ENCODE measurements at regions not wholly inside any gene's neighbourhood (a gene's known extent, or its start where the extent isn't known, plus 50 kb on each side); places are given as distances from the start of the nearest gene placed in this dataset.

- DNase-seq (ENCODE audit: low spot score): no peak
Observed at GRCh38 chr19:28977826-28978225, 235.1 kb downstream of the UQCRFS1 start.

DNA sequence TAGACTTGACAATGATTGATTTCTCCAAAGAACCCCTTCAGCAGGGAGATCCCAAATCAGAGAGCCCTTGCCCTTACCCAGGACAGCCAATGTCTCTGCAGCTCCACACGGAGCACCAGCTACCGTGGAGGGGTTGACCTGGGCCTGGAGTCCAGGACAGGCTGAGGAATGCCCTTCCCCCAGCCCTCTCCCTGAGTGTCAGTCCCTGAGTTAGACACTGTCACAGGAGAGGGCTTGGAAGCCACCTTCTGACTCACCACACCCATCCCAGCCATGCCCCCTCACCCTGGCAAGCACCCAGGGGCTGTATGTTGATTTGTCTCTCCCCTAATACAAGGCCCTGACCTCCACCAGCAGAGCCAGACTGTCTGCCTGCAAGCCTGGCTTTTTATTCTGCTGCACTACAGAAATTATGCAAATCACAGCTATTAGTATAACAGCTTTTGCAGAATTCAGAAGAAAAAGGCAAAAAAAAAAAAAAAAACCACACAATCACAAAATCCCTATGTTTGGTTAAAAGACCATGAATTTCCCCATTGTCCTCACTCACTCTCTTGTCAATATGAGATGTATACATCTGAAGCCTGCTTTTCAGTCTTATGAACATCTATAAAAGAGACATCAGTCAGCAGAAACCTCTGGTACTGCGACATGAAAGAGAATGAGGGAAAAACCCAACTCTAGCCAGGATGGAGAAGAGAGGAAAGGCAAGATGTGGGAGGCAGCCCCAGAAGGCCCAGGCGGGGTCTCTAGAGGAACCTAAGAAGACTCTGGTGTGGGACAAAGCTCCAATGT lies 240.7 kb downstream of the UQCRFS1 start:
- no peak for DNase-seq (ENCODE audit: low spot score)

DNA sequence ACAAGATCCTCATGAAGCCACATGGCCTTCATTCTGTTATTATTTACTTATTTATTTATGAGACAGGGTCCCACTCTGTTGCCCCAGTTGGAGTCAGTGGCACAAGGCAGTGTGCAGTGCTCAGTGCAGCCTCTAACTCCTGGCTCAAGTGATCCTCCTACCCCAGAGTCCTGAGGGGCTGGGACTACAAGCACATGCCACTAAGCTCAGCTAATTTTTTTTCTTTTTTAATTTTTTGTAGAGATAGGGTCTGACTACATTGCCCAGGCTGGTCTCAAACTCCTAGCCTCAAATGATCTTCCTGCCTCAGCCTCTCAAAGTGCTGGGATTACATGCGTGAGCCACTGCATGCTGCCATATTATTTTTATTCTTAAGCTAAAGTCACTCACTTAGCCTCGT lies 241.4 kb downstream of the UQCRFS1 start:
- DNase-seq (ENCODE audit: low spot score): no peak

DNA sequence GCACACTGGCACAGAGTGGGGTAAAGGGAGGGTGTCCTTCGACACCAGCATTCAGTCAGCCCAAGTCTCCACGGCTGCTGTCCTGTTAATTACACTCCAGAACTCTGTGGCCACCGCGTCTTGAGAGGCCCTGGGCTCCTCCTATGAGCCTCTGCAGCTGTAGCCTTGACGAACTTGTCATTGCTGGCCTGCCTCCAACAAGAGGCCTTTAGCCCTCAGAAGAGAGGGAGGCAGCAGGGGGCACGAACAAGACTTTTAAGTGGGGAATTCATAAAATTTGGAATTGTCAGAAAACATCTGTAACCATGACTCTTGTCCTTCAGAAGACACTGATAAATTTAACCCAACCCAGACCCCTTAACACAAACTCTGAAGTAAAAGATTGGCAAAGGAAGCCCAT lies 241.9 kb downstream of the UQCRFS1 start:
- no peak for DNase-seq (ENCODE audit: low spot score)

DNA sequence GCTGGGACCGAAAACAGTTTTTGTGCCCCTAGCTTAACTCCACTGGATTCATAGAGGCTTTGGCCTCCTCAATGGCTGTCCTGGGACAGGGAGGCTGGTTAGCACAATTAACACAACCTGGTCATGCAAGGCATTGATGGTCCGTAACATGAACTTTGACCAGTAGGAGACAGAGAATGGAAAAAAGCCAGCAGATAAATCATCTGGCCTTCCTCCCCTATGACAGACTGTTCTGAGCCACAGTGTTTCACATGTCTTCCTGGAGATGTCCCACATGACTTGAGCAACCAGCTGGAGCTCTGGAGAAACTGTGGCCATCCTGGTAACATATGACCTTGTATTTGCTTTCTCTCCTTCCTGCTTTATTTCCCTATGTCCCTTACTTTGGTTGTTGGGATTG lies 244.2 kb downstream of the UQCRFS1 start:
- DNase-seq (ENCODE audit: low spot score): no peak

- no peak for DNase-seq (ENCODE audit: low spot score)
Observed at GRCh38 chr19:28966737-28967399, 246.1 kb downstream of the UQCRFS1 start.

- DNase-seq (ENCODE audit: low spot score): no peak
Observed at GRCh38 chr19:28964500-28964899, 248.5 kb downstream of the UQCRFS1 start.

DNA sequence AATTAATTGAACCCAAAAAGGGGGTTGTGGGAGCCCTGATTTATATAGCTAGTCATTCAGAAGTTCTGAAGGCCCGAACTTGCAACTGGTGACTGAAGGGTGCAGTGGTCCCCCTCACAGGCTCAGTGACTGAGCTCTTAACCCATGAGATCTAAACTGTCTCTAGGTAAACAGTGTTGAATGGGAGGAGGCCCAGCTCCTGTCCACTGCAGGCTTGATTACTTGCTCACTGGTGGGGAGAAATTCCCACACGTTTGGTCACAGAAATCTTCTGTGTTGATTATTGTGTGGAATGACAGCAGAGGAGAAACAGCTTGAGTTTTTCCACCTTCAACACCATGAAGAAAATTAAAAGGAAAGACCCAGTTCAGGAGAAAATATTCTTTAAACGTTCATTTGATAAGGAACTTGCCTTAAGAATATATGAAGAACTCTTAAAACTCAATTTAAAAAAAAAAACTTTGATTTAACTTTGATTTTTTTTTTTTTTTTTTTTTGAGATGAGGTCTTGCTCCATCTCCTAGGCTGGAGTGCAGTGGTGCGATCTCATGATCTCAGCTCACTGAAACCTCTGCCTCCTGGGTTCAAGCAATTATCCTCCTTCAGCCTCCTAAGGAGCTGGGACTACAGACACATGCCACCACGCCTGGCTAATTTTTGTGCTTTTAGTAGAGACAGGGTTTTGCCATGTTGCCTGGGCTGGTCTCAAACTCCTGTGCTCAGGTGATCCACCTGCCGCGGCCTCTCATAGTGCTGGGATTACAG lies 249.3 kb downstream of the UQCRFS1 start:
- no peak for DNase-seq (ENCODE audit: low spot score)

DNA sequence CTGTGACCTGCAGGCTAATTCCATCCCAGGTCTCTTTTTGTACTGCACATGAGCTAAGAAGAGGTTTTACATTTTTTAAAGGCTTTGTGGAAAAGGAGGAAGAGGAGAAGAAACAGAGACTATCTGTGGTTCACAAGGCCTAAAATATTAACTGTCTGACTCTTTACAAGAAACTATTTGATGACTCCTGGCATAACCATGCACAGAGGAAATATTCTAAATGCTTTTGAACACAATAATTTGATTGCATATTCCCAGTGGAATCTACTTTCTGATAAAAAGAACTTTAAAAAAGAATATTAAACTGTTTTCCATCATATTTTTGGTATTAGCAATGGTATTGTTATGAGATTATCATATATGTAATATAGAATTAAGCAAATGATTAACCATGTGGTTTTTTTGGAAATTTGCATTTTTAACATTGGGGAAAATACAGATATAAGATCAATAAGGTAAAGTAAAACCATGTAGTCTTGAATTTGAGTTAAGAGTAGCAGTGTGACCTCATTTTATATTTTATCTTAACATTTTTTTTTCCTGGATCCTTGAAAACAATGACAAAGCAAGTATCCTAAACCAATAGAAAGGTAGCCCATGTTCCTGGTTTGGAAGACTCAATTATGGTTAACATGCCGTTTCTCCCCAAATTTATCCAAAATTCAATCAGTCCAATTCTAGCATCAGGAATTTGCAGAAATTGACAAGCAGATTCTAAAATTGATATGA lies 251.0 kb downstream of the UQCRFS1 start:
- no peak for DNase-seq (ENCODE audit: low spot score)

- DNase-seq (ENCODE audit: low spot score): no peak
Observed at GRCh38 chr19:28960986-28961705, 251.8 kb downstream of the UQCRFS1 start.

DNA sequence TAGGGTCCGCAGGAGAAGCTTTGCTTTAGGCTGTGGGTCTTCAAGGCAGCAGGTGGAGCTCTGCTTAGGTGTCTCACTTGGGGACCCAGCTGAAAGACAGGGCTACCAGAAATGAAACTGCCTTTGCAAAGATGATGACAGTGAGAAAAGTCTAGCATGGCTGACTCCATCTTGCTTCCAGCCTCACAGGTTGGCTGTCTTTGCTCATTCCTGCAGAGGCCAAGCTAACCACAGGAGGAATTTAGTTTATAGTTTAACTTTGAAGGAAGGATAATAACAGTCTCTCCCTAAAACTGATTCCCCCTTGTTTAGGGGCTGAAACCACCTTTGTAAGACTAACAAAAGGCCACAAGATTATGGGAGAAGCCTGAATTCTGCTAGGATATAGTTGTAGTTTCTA lies 252.4 kb downstream of the UQCRFS1 start:
- no peak for DNase-seq (ENCODE audit: low spot score)

DNA sequence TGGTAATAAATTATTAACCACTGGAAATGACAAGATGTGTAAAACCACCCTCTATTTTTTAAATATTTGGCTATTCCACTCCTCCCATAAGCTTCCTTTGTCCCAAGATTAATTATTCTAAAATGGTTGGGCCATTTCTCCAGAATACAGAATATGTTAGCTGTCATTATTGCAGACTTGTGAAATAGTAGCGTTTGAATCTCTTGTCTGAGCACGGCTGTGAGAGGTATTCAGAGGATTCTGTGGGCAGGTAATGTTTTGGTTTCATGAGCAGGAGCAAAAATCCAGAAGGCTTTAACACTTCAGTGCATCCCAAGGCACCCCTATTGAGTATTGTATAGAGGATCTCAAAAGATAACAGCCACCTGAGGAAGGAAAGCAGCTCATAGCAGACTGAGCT lies 256.0 kb downstream of the UQCRFS1 start:
- DNase-seq (ENCODE audit: low spot score): no peak

- DNase-seq (ENCODE audit: low spot score): no peak
Observed at GRCh38 chr19:28956421-28956820, 256.5 kb downstream of the UQCRFS1 start.

GRCh38 chr19:28949535-28949934 lies 263.4 kb downstream of the UQCRFS1 start:
- no peak for DNase-seq (ENCODE audit: low spot score)

DNA sequence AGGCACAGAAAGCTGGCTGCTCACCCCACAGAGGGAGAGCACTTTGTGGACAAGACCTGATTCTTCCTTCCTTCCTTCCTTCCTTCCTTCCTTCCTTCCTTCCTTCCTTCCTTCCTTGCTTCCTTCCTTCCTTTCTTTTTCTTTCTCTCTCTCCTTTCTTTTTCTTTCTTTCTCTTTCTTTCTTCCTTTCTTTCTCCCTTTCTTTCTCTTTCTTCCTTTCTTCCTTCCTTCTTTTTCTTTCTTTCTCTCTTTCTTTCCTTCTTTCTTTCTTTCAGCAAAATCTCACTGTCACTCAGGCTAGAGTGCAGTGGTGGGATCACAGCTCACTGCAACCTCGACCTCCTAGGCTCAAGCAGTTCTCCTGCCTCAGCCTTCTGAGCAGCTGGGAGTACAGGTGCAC lies 263.9 kb downstream of the UQCRFS1 start:
- no peak for DNase-seq (ENCODE audit: low spot score)

GRCh38 chr19:28948566-28948965 lies 264.4 kb downstream of the UQCRFS1 start:
- no peak for DNase-seq (ENCODE audit: low spot score)

GRCh38 chr19:28948026-28948425 lies 264.9 kb downstream of the UQCRFS1 start:
- no peak for DNase-seq (ENCODE audit: low spot score)

- DNase-seq (ENCODE audit: low spot score): no peak
Observed at GRCh38 chr19:28943651-28944050, 269.3 kb downstream of the UQCRFS1 start.

DNA sequence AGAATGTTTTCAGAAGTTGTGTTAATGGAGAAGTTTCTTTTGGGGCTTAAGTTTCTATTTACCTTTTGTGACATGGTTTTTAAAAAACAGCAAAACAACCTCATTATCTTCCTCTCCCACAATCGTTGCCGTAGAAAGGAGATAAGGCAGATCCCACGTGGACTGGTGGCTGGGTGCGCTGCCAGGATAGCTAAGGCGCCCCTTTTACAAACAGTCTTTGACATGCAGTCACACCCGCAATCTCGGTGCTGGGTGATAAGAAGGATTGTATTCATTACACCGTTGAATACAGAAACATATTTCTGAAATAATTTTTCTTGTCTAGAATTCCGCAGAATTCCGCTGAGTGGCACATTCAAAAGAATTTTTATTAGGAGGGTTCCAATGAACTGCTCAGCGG lies 271.1 kb downstream of the UQCRFS1 start:
- no peak for DNase-seq (ENCODE audit: low spot score)

DNA sequence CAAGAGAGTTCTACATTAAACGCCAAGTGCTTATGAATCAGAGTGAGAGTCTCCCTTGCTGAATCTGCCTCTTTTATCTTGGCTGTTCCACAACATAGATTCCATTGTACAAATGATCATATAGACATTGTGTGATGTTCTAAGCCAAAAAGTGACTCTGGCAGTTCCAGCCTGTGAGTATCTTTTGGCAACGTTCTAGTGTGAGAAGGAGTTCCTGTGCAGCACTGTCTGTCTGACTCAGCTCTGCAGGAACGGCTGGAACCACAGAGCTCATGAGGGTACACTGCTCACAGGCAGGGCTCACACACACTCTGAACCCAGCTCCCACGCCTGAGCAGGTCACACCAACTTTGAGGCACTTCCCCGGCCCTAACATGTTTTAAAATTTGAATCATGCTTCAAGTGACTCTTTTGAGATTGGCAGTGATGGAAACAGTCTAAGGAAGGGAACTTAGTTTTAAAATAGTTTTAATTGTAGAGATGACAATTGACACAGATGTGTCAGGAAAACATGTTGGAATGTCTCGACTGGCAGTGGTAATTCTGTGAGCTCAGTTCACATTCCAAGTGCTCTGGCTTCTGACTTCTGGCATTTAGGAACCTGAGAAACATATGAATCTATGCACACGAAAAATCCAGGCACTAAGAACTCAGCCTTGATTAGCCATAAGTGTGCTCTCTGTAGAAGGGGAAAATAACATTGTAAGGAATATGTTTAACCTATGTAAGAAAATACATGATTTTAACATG lies 272.0 kb downstream of the UQCRFS1 start:
- no peak for DNase-seq (ENCODE audit: low spot score)

GRCh38 chr19:28939236-28939635 lies 273.7 kb downstream of the UQCRFS1 start:
- DNase-seq (ENCODE audit: low spot score): no peak

Data from pons (tissue), 1 donor.